ENCODE measurements at regions not wholly inside any gene's neighbourhood (a gene's known extent, or its start where the extent isn't known, plus 50 kb on each side); places are given as distances from the start of the nearest gene placed in this dataset.

- no peak overlapping the region for H3K4me3 ChIP-seq
- no peaks in the 10 kb centered on the region for H3K9me3 Mint-ChIP-seq
- no peak overlapping the region for H3K27ac Mint-ChIP-seq
- no peak overlapping the region for H3K4me2 ChIP-seq
- no peaks in the 10 kb centered on the region for H3F3A ChIP-seq (replicated peaks; ENCODE audit: low read depth)
- H3K27me3 ChIP-seq (ENCODE audit: insufficient read depth) = no peaks in the 10 kb centered on the region
- no peaks in the 10 kb centered on the region for H3K27me3 Mint-ChIP-seq (ENCODE audit: insufficient read depth, low read depth, poor library complexity)
- H3K79me2 ChIP-seq (replicated peaks; ENCODE audit: insufficient read depth) = no peaks in the 10 kb centered on the region
- no peaks in the 10 kb centered on the region for H4K20me1 ChIP-seq (replicated peaks; ENCODE audit: insufficient read depth)
- no peak overlapping the region for H2AFZ ChIP-seq
- ATAC-seq (peak; percentile 100), DNase-seq (ENCODE audit: low spot score) (peak; percentile 80)
- H3K4me1 ChIP-seq (ENCODE audit: insufficient read depth) = no peaks in the 10 kb centered on the region
- no peak for TF ChIP-seq NANOG (IDR thresholded peaks at IDR 0.05; ENCODE audit: borderline replicate concordance)
- no peak for TF ChIP-seq REST (IDR thresholded peaks at IDR 0.05; ENCODE audit: unreplicated experiment)
- TF ChIP-seq ETS1 (IDR thresholded peaks at IDR 0.05) = no peak
- no peak for TF ChIP-seq STAT1 (IDR thresholded peaks at IDR 0.05; ENCODE audit: unreplicated experiment)
- TF ChIP-seq, protein P1, sequence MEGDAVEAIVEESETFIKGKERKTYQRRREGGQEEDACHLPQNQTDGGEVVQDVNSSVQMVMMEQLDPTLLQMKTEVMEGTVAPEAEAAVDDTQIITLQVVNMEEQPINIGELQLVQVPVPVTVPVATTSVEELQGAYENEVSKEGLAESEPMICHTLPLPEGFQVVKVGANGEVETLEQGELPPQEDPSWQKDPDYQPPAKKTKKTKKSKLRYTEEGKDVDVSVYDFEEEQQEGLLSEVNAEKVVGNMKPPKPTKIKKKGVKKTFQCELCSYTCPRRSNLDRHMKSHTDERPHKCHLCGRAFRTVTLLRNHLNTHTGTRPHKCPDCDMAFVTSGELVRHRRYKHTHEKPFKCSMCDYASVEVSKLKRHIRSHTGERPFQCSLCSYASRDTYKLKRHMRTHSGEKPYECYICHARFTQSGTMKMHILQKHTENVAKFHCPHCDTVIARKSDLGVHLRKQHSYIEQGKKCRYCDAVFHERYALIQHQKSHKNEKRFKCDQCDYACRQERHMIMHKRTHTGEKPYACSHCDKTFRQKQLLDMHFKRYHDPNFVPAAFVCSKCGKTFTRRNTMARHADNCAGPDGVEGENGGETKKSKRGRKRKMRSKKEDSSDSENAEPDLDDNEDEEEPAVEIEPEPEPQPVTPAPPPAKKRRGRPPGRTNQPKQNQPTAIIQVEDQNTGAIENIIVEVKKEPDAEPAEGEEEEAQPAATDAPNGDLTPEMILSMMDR (conservative IDR thresholded peaks at IDR 0.05; ENCODE audit: low read depth in 2 of 2) = peak; percentile 51 to 57
- TF ChIP-seq EZH2phosphoT487 (IDR thresholded peaks at IDR 0.05; ENCODE audit: unreplicated experiment) = no peak
- no peak overlapping the region for H3K4me3 Mint-ChIP-seq
- H3K36me3 ChIP-seq (ENCODE audit: insufficient read depth) = no peaks in the 10 kb centered on the region
- H3K9me2 ChIP-seq (ENCODE audit: insufficient read depth) = peaks cover 5% of the 10 kb centered on the region
- H3K27ac ChIP-seq (ENCODE audit: low read depth) = no peak overlapping the region
- H3K36me3 Mint-ChIP-seq (ENCODE audit: low read depth) = no peaks in the 10 kb centered on the region
- H3K4me1 Mint-ChIP-seq = peaks cover 3% of the 10 kb centered on the region
These were observed 112.7 kb upstream of the TACR1 start for GRCh38 chr2:75311993-75312392.

GRCh38 chr2:75311521-75311920, 112.2 kb upstream of the TACR1 start:
- no peak for ATAC-seq
- Histone ChIP-seq H3K4me2 (no peak overlapping the region), H4K20me1 (replicated peaks; ENCODE audit: insufficient read depth) (no peaks in the 10 kb centered on the region), H3K9me2 (ENCODE audit: insufficient read depth) (peaks cover 3% of the 10 kb centered on the region; the same call in 1 of the 2 replicates), H3K4me1 (ENCODE audit: insufficient read depth) (no peaks in the 10 kb centered on the region), H2AFZ (no peak overlapping the region), H3K79me2 (replicated peaks; ENCODE audit: insufficient read depth) (no peaks in the 10 kb centered on the region), H3K27ac (ENCODE audit: low read depth) (no peak overlapping the region), H3K36me3 (ENCODE audit: insufficient read depth) (no peaks in the 10 kb centered on the region), H3K27me3 (ENCODE audit: insufficient read depth) (no peaks in the 10 kb centered on the region), H3F3A (replicated peaks; ENCODE audit: low read depth) (no peaks in the 10 kb centered on the region), H3K4me3 (no peak overlapping the region)
- no peaks in the 10 kb centered on the region for H3K36me3 Mint-ChIP-seq (ENCODE audit: low read depth)
- H3K27ac Mint-ChIP-seq = no peak overlapping the region
- H3K9me3 Mint-ChIP-seq = no peaks in the 10 kb centered on the region
- H3K4me1 Mint-ChIP-seq = peaks cover 3% of the 10 kb centered on the region
- H3K27me3 Mint-ChIP-seq (ENCODE audit: insufficient read depth, low read depth, poor library complexity) = no peaks in the 10 kb centered on the region
- DNase-seq (ENCODE audit: low spot score) = no peak
- H3K4me3 Mint-ChIP-seq = no peak overlapping the region
- TF ChIP-seq REST (IDR thresholded peaks at IDR 0.05; ENCODE audit: unreplicated experiment) (no peak), JUNB (IDR thresholded peaks at IDR 0.05; ENCODE audit: unreplicated experiment) (no peak), ZNF331 (CRISPR knock-in tag; IDR thresholded peaks at IDR 0.05; ENCODE audit: low read depth) (no peak), POLR2AphosphoS5 (IDR thresholded peaks at IDR 0.05; ENCODE audit: low read depth) (no peak), STAT1 (IDR thresholded peaks at IDR 0.05; ENCODE audit: unreplicated experiment) (no peak), CREB1 (CRISPR knock-in tag; IDR thresholded peaks at IDR 0.05; ENCODE audit: low read depth) (no peak), ZNF114 (CRISPR knock-in tag; IDR thresholded peaks at IDR 0.05) (no peak), ETS1 (IDR thresholded peaks at IDR 0.05) (no peak)
- TF ChIP-seq, protein P1 (conservative IDR thresholded peaks at IDR 0.05; ENCODE audit: low read depth in 2 of 2) = no peak

Measured in GM23338 (cell line).